Stimulated activated CD4-positive, alpha-beta T cell treated with anti-CD3 and anti-CD28 coated beads, Interleukin-1b, Interleukin-23, amount 100 ng/mL, for 48 hours (primary cell): ENCODE measurements at regions not wholly inside any gene's neighbourhood (a gene's known extent, or its start where the extent isn't known, plus 50 kb on each side); places are given as distances from the start of the nearest gene placed in this dataset.

Experiments
- DNase-seq: peaks from one replicate; pipeline ENCODE4 v3.0.0-alpha.2; 2020

- no peak for DNase-seq
These were observed 91.5 kb upstream of the VASH1 start for GRCh38 chr14:76669770-76670169.

- DNase-seq, result no peak
These were observed 89.1 kb upstream of the VASH1 start for GRCh38 chr14:76672123-76672522.

- DNase-seq, result no peak
These were observed 88.0 kb upstream of the VASH1 start for GRCh38 chr14:76673261-76673660.

GRCh38 chr14:76675046-76675445, 86.2 kb upstream of the VASH1 start:
- no peak for DNase-seq

- DNase-seq, result no peak
These were observed 84.7 kb upstream of the VASH1 start for GRCh38 chr14:76676539-76676938.

- no peak for DNase-seq
These were observed 83.6 kb upstream of the VASH1 start for GRCh38 chr14:76677534-76678145.

- DNase-seq, result no peak
These were observed 82.9 kb upstream of the VASH1 start for GRCh38 chr14:76678244-76678800.

GRCh38 chr14:76682367-76682766, 78.9 kb upstream of the VASH1 start:
- DNase-seq, result no peak

GRCh38 chr14:76686646-76687045, 74.6 kb upstream of the VASH1 start:
- no peak for DNase-seq

- DNase-seq, result no peak
These were observed 73.5 kb upstream of the VASH1 start for GRCh38 chr14:76687611-76688382.

GRCh38 chr14:76688383-76688671, 72.9 kb upstream of the VASH1 start:
- DNase-seq, result no peak

GRCh38 chr14:76690502-76691105, 70.7 kb upstream of the VASH1 start:
- no peak for DNase-seq

GRCh38 chr14:76694106-76694505, 67.2 kb upstream of the VASH1 start:
- DNase-seq, result no peak

- no peak for DNase-seq
These were observed 65.9 kb upstream of the VASH1 start for GRCh38 chr14:76695263-76695920.

GRCh38 chr14:76696361-76696760, 64.9 kb upstream of the VASH1 start:
- no peak for DNase-seq

GRCh38 chr14:76696791-76697190, 64.5 kb upstream of the VASH1 start:
- DNase-seq, result no peak

- DNase-seq, result no peak
These were observed 63.9 kb upstream of the VASH1 start for GRCh38 chr14:76697246-76697905.

- DNase-seq, result no peak
These were observed 63.1 kb upstream of the VASH1 start for GRCh38 chr14:76698191-76698590.

GRCh38 chr14:76698631-76699030, 62.6 kb upstream of the VASH1 start:
- no peak for DNase-seq

- no peak for DNase-seq
These were observed 61.9 kb upstream of the VASH1 start for GRCh38 chr14:76699209-76699938.

GRCh38 chr14:76699939-76700590, 61.2 kb upstream of the VASH1 start:
- no peak for DNase-seq

- DNase-seq, result no peak
These were observed 59.8 kb upstream of the VASH1 start for GRCh38 chr14:76701436-76701835.
